Effector memory CD4-positive, alpha-beta T cell (primary cell): ENCODE measurements at regions not wholly inside any gene's neighbourhood (a gene's known extent, or its start where the extent isn't known, plus 50 kb on each side); places are given as distances from the start of the nearest gene placed in this dataset.

ENCODE experiments used
- DNase-seq, 3 donors: peaks; one replicate each; pipeline ENCODE4 v3.0.0-alpha.2; 2020
- H3K27ac ChIP-seq: 2 replicates; pipeline ENCODE4 v1.7.0; 2013; ENCODE audit warnings: mild to moderate bottlenecking, low read length, moderate library complexity; ENCODE audit not compliant: insufficient read depth, poor library complexity, severe bottlenecking
- H3K27me3 ChIP-seq: replicated peaks from 2 replicates; pipeline ENCODE4 v1.7.0; 2013; ENCODE audit warnings: mild to moderate bottlenecking, low read length; ENCODE audit not compliant: insufficient read depth, control insufficient read depth, poor library complexity, severe bottlenecking
- H3K36me3 ChIP-seq: 2 replicates; pipeline ENCODE4 v1.7.0; 2013; ENCODE audit warnings: mild to moderate bottlenecking, low read length, moderate library complexity; ENCODE audit not compliant: control insufficient read depth, insufficient read depth
- H3K4me1 ChIP-seq: 2 replicates; pipeline ENCODE4 v1.7.0; 2013; ENCODE audit warnings: low read length, mild to moderate bottlenecking; ENCODE audit not compliant: control insufficient read depth, insufficient read depth, poor library complexity, severe bottlenecking
- H3K4me3 ChIP-seq: 2 replicates; pipeline ENCODE4 v1.7.0; 2013; ENCODE audit warnings: low read length, low read depth, mild to moderate bottlenecking; ENCODE audit not compliant: insufficient read depth, poor library complexity, severe bottlenecking
- H3K9me3 ChIP-seq: 2 replicates; pipeline ENCODE4 v1.7.0; 2013; ENCODE audit warnings: mild to moderate bottlenecking, low read length, moderate library complexity; ENCODE audit not compliant: control insufficient read depth

- no peak for DNase-seq
- no peak overlapping the region for H3K4me3 ChIP-seq
- H3K27me3 ChIP-seq = no peaks in the 10 kb centered on the region
- H3K4me1 ChIP-seq = no peaks in the 10 kb centered on the region
- no peaks in the 10 kb centered on the region for H3K36me3 ChIP-seq
- no peak overlapping the region for H3K27ac ChIP-seq
- H3K9me3 ChIP-seq = no peaks in the 10 kb centered on the region
Observed at GRCh38 chr20:57996465-57996864, 232.0 kb downstream of the ANKRD60 start.

GRCh38 chr20:57995381-57995977 lies 233.0 kb downstream of the ANKRD60 start:
- H3K27me3 ChIP-seq = no peaks in the 10 kb centered on the region
- H3K4me3 ChIP-seq = no peak overlapping the region
- no peak for DNase-seq
- no peaks in the 10 kb centered on the region for H3K4me1 ChIP-seq
- H3K9me3 ChIP-seq = no peaks in the 10 kb centered on the region
- H3K36me3 ChIP-seq = no peaks in the 10 kb centered on the region
- no peak overlapping the region for H3K27ac ChIP-seq

- no peak overlapping the region for H3K27ac ChIP-seq
- no peak overlapping the region for H3K4me3 ChIP-seq
- no peaks in the 10 kb centered on the region for H3K9me3 ChIP-seq
- DNase-seq = no peak
- no peaks in the 10 kb centered on the region for H3K4me1 ChIP-seq
- H3K27me3 ChIP-seq = no peaks in the 10 kb centered on the region
- H3K36me3 ChIP-seq = no peaks in the 10 kb centered on the region
Observed at GRCh38 chr20:57993716-57994431, 234.6 kb downstream of the ANKRD60 start.

- Histone ChIP-seq H3K4me3 (no peak overlapping the region), H3K27me3 (no peaks in the 10 kb centered on the region), H3K27ac (no peak overlapping the region), H3K36me3 (no peaks in the 10 kb centered on the region), H3K9me3 (no peaks in the 10 kb centered on the region), H3K4me1 (no peaks in the 10 kb centered on the region)
- DNase-seq = no peak
Observed at GRCh38 chr20:57991211-57991881, 237.1 kb downstream of the ANKRD60 start.

DNA sequence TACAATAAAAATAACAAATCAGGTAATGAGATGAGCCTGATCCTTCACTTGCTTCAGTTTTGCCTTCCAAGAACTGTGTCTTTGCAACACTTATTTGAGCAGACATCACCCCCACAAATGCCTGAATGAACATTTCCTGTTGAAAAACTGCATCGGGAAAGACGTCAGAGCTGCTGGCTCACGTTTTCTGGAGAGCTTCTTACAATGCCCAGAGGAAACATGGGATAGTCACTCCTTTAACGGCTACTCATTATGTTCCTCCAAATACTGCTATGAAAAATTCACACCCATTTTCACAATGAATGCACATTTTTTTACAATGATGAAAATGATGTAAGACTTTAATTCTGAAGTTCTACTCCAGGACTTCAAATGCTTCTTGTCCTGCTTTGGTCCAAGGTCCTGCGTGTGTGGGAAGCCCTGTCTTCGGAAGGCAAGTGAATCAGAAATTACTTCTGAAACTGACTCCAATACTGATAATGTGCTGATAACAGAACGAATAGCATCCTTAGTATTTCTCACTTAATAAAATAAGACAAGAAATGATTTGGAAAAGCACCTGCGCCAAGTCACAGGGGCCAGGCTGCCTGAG lies 238.0 kb downstream of the ANKRD60 start:
- no peak overlapping the region for H3K27ac ChIP-seq
- DNase-seq = no peak
- H3K4me1 ChIP-seq = no peaks in the 10 kb centered on the region
- no peaks in the 10 kb centered on the region for H3K27me3 ChIP-seq
- no peak overlapping the region for H3K4me3 ChIP-seq
- H3K36me3 ChIP-seq = no peaks in the 10 kb centered on the region
- H3K9me3 ChIP-seq = no peaks in the 10 kb centered on the region

DNA sequence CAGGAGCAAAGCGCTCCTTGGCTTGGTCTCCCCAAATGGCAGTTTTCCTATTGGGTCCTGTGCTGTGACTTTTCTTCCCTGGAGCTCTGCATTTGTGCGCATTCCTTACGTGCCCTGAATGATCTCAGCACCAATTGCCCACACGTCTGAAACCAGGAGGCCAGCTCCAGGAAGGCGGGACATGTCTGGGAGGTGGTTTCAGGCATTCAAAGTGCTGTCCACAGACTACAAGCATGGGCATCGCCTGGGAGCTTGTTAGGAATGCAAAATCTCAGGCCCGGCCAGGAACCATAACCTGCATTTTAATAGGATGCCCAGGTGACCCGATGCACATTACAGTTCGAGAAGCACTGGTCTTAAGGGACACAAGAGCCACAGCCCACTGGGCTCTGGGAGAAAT lies 239.6 kb downstream of the ANKRD60 start:
- Histone ChIP-seq H3K9me3 (no peaks in the 10 kb centered on the region), H3K36me3 (no peaks in the 10 kb centered on the region), H3K27me3 (no peaks in the 10 kb centered on the region), H3K4me1 (no peaks in the 10 kb centered on the region), H3K27ac (no peak overlapping the region), H3K4me3 (no peak overlapping the region)
- no peak for DNase-seq

- H3K4me3 ChIP-seq = no peak overlapping the region
- no peaks in the 10 kb centered on the region for H3K36me3 ChIP-seq
- no peak overlapping the region for H3K27ac ChIP-seq
- no peaks in the 10 kb centered on the region for H3K9me3 ChIP-seq
- no peaks in the 10 kb centered on the region for H3K27me3 ChIP-seq
- no peak for DNase-seq
- H3K4me1 ChIP-seq = no peaks in the 10 kb centered on the region
Observed at GRCh38 chr20:57988422-57988821, 240.0 kb downstream of the ANKRD60 start.

GRCh38 chr20:57987659-57988058 lies 240.8 kb downstream of the ANKRD60 start:
- Histone ChIP-seq H3K27me3 (no peaks in the 10 kb centered on the region), H3K36me3 (no peaks in the 10 kb centered on the region), H3K27ac (no peak overlapping the region), H3K9me3 (no peaks in the 10 kb centered on the region), H3K4me1 (no peaks in the 10 kb centered on the region), H3K4me3 (no peak overlapping the region)
- no peak for DNase-seq

DNA sequence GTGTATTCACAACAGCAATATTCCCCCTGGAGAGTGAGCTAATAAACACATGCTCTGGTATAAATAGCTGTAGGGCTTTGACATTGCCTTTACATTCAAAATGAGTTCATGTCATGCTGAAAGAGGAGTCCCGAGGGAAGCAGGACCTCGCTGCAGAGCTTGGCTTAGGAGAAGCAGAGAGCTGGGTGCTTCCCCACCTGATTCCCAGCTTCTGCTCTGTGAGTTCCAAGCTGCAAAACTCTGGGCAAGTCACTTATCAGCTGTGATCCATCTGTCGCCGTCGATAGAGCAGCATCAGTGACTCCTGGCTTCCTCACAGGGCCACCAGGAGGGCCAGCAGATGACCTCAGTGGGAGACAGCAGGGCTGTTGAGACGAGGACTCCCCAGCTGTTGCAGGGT lies 241.8 kb downstream of the ANKRD60 start:
- Histone ChIP-seq H3K36me3 (no peaks in the 10 kb centered on the region), H3K27ac (no peak overlapping the region), H3K4me3 (no peak overlapping the region), H3K27me3 (no peaks in the 10 kb centered on the region), H3K4me1 (no peaks in the 10 kb centered on the region), H3K9me3 (no peaks in the 10 kb centered on the region)
- DNase-seq = no peak

DNA sequence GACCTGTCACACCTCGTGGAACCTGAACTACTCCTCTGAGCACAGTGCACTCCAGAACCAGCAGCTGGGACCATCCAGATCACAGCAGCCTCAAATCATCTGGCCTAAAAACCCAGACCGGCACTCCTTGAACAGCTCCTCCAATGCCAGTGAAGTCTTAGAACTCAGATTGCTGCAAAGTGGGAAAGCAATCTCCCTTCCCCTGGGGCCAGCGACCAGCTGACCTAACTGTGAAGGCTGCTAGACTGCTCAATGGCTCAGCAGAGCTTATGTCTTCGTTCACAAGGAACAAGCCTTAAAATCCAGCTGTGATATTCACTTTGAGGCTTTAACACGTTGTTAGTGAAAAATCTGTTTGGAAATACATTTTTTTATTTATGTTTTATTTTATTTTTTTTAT lies 243.2 kb downstream of the ANKRD60 start:
- Histone ChIP-seq H3K36me3 (no peaks in the 10 kb centered on the region), H3K9me3 (no peaks in the 10 kb centered on the region), H3K4me3 (no peak overlapping the region), H3K27me3 (no peaks in the 10 kb centered on the region), H3K27ac (no peak overlapping the region), H3K4me1 (no peaks in the 10 kb centered on the region)
- DNase-seq = no peak
